Loucy (cell line): ENCODE measurements at regions not wholly inside any gene's neighbourhood (a gene's known extent, or its start where the extent isn't known, plus 50 kb on each side); places are given as distances from the start of the nearest gene placed in this dataset.

Experiments
- H2AFZ ChIP-seq: fragments of 200-600 bp; sonication (generic); 2 replicates; pipeline ENCODE4 v1.6.0; 2016; ENCODE audit warnings: antibody characterized with exemption, mild to moderate bottlenecking, low read length, moderate library complexity
- H3F3A ChIP-seq: fragments of 200-600 bp; 2 replicates; pipeline ENCODE4 v1.6.0; 2016; ENCODE audit warnings: antibody characterized with exemption, low read depth, mild to moderate bottlenecking
- H3K27me3 ChIP-seq: fragments of 200-600 bp; sonication (generic); 2 replicates; pipeline ENCODE4 v1.6.1; 2014; ENCODE audit warnings: low read length, mild to moderate bottlenecking; ENCODE audit not compliant: insufficient read depth, poor library complexity, severe bottlenecking
- H3K36me3 ChIP-seq: fragments of 200-600 bp; sonication (generic); 2 replicates; pipeline ENCODE4 v1.6.1; 2016; ENCODE audit warnings: low read length; ENCODE audit not compliant: insufficient read depth
- H3K4me1 ChIP-seq: fragments of 200-600 bp; sonication (generic); 2 replicates; pipeline ENCODE4 v1.5.1; 2014; ENCODE audit warnings: low read length, mild to moderate bottlenecking; ENCODE audit not compliant: insufficient read depth, poor library complexity, severe bottlenecking
- H3K4me2 ChIP-seq: fragments of 200-600 bp; sonication (generic); 2 replicates; pipeline ENCODE4 v1.6.0; 2014; ENCODE audit warnings: antibody characterized with exemption, low read length, low read depth, mild to moderate bottlenecking; ENCODE audit not compliant: poor library complexity, severe bottlenecking
- H3K4me3 ChIP-seq: fragments of 200-600 bp; sonication (generic); 2 replicates; pipeline ENCODE4 v1.5.1; 2014; ENCODE audit warnings: low read length, mild to moderate bottlenecking, mixed read lengths; ENCODE audit not compliant: poor library complexity, severe bottlenecking
- H3K79me2 ChIP-seq: fragments of 200-600 bp; sonication (generic); 2 replicates; pipeline ENCODE4 v1.6.1; 2014; ENCODE audit warnings: low read length; ENCODE audit not compliant: insufficient read depth
- H3K9ac ChIP-seq: fragments of 200-600 bp; sonication (generic); 2 replicates; pipeline ENCODE4 v1.6.0; 2014; ENCODE audit warnings: mild to moderate bottlenecking, low read depth, low read length, moderate library complexity; ENCODE audit not compliant: poor library complexity, severe bottlenecking
- H3K9me2 ChIP-seq: fragments of 200-600 bp; sonication (generic); replicated peaks from 2 replicates; pipeline ENCODE4 v1.6.1; 2016; ENCODE audit warnings: low read depth, low read length, mixed read lengths
- H3K9me3 ChIP-seq: fragments of 200-600 bp; sonication (generic); 2 replicates; pipeline ENCODE4 v1.6.1; 2014; ENCODE audit warnings: mild to moderate bottlenecking, antibody characterized with exemption, low read length, low read depth; ENCODE audit not compliant: insufficient read depth
- H4K20me1 ChIP-seq: fragments of 200-600 bp; sonication (generic); 2 replicates; pipeline ENCODE4 v1.6.0; 2014; ENCODE audit warnings: antibody characterized with exemption, low read length, mild to moderate bottlenecking; ENCODE audit not compliant: insufficient read depth, poor library complexity, severe bottlenecking
- EZH2phosphoT487 ChIP-seq: fragments of 200-600 bp; IDR thresholded peaks from 2 replicates; pipeline ENCODE4 v1.6.1; 2018; ENCODE audit warnings: antibody characterized with exemption, mild to moderate bottlenecking, moderate library complexity, borderline replicate concordance
- TF ChIP-seq, protein P1 (sequence below): fragments of 200-600 bp; sonication (generic); conservative IDR thresholded peaks from 2 replicates; pipeline ENCODE4 v1.5.1; 2014; ENCODE audit warnings: mild to moderate bottlenecking, antibody characterized with exemption, low read length

DNA sequence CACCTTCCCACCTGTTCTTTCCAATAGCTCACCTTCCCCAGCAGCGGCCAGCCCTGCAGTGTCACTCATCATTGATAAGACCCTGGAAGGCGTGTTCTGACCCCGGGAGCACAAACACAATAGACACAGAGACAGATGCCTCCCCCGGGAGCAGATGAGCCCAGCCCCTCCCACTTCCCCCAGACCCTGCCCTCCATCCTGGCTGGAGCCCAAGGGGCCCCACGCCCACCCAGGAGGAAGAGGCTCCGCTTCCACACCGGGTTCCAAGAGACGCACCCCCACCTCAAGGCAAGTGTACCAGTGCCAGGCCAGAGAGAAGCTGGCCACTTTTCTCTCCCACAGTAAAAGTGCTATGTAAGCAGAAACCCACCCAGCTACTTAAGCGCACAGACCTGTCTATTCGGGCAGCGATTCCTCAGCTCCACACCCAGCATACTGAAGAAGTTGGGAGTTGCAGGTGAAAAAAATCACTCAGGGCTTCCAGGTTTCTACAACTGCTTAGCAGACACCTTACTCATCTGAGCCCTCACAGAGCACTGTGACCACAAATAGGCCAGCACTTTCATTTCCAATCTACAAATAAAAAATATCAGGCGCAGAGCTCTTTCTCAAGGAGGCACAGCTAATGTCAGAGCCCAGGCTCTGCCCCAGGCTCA is 93.4 kb upstream of the NXT1 start:
- H2AFZ ChIP-seq, result no peak overlapping the region
- no peak overlapping the region for H3K9ac ChIP-seq
- no peaks in the 10 kb centered on the region for H3K27me3 ChIP-seq
- no peak for TF ChIP-seq EZH2phosphoT487
- TF ChIP-seq, protein P1, sequence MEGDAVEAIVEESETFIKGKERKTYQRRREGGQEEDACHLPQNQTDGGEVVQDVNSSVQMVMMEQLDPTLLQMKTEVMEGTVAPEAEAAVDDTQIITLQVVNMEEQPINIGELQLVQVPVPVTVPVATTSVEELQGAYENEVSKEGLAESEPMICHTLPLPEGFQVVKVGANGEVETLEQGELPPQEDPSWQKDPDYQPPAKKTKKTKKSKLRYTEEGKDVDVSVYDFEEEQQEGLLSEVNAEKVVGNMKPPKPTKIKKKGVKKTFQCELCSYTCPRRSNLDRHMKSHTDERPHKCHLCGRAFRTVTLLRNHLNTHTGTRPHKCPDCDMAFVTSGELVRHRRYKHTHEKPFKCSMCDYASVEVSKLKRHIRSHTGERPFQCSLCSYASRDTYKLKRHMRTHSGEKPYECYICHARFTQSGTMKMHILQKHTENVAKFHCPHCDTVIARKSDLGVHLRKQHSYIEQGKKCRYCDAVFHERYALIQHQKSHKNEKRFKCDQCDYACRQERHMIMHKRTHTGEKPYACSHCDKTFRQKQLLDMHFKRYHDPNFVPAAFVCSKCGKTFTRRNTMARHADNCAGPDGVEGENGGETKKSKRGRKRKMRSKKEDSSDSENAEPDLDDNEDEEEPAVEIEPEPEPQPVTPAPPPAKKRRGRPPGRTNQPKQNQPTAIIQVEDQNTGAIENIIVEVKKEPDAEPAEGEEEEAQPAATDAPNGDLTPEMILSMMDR, result no peak
- no peaks in the 10 kb centered on the region for H4K20me1 ChIP-seq
- no peaks in the 10 kb centered on the region for H3K36me3 ChIP-seq
- H3K79me2 ChIP-seq, result no peaks in the 10 kb centered on the region
- H3K4me1 ChIP-seq, result peaks cover 22% of the 10 kb centered on the region
- peak overlapping the region; percentile 57 for H3K4me2 ChIP-seq
- no peaks in the 10 kb centered on the region for H3K9me3 ChIP-seq
- H3K4me3 ChIP-seq, result no peak overlapping the region
- H3F3A ChIP-seq, result no peaks in the 10 kb centered on the region
- H3K9me2 ChIP-seq, result no peaks in the 10 kb centered on the region

DNA sequence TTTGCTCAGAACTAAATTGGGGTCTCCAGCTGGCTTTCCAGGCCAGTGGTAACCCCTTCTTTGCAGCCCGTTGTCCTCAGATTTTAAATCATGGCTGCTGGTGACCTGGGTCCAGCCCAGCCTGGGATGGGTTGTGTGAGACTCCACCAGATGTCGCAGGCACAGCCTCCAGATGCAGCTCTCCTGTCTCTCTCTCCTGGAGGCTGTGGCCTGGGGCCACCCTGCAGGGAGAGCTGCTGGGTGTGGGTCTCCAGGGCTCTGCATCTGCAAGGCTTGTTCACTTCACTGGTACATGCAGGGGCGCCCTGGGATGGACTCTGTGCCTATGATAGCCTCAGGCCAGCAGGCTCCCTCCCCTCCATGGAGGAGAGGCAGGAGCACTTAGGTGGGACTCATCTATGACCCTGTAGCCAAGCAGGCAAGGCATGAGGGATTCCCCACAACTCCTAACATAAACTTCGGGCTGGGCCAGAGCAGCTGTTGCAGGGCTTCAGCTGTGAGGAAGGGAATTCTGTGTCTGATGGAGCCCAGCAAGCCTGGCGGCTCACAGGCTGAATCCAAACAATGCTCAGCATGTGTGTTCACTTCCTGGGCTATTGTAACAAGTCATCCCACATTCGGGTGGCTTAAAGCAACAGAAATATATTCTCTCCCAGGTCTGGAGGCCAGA is 94.7 kb upstream of the NXT1 start:
- Histone ChIP-seq H3K9ac (no peak overlapping the region), H3K4me1 (peaks cover 22% of the 10 kb centered on the region), H4K20me1 (no peaks in the 10 kb centered on the region), H3K27me3 (no peaks in the 10 kb centered on the region), H3K36me3 (no peaks in the 10 kb centered on the region), H3K9me2 (no peaks in the 10 kb centered on the region), H3K79me2 (no peaks in the 10 kb centered on the region), H3F3A (no peaks in the 10 kb centered on the region), H3K9me3 (no peaks in the 10 kb centered on the region), H2AFZ (no peak overlapping the region), H3K4me2 (no peak overlapping the region), H3K4me3 (no peak overlapping the region)
- TF ChIP-seq EZH2phosphoT487, result no peak
- TF ChIP-seq, protein P1, result no peak

DNA sequence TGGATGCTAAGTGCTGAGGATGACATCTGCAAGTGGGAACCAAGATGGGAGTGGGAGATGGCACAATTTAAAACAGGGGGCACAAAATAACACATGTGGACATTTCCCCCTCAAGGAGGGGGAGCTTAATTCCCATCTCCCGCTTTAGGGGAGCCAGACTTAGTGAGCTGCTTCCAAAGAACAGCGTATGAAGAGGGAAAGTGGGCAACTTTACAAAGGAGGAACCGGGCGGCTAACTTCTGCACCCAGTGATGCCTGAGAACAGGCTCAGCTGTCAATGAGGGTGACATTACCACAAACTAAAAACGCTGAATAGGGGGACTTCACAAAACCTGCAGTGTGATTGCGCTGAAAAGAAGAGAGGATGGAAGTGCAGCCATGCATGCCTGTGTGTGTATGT is 95.5 kb upstream of the NXT1 start:
- H3K4me2 ChIP-seq, result no peak overlapping the region
- peaks cover 22% of the 10 kb centered on the region for H3K4me1 ChIP-seq
- H2AFZ ChIP-seq, result no peak overlapping the region
- no peak overlapping the region for H3K9ac ChIP-seq
- H4K20me1 ChIP-seq, result no peaks in the 10 kb centered on the region
- H3K9me2 ChIP-seq, result no peaks in the 10 kb centered on the region
- H3K36me3 ChIP-seq, result no peaks in the 10 kb centered on the region
- TF ChIP-seq, protein P1, result no peak
- no peak for TF ChIP-seq EZH2phosphoT487
- no peaks in the 10 kb centered on the region for H3K79me2 ChIP-seq
- no peaks in the 10 kb centered on the region for H3K27me3 ChIP-seq
- no peak overlapping the region for H3K4me3 ChIP-seq
- no peaks in the 10 kb centered on the region for H3F3A ChIP-seq
- H3K9me3 ChIP-seq, result no peaks in the 10 kb centered on the region
